NCI-H774 (cell line): ENCODE measurements at regions not wholly inside any gene's neighbourhood (a gene's known extent, or its start where the extent isn't known, plus 50 kb on each side); places are given as distances from the start of the nearest gene placed in this dataset.

Experiments
- DNase-seq: peaks from one replicate; lab custom pipeline; 2025; lab: John Stamatoyannopoulos, UW

DNA sequence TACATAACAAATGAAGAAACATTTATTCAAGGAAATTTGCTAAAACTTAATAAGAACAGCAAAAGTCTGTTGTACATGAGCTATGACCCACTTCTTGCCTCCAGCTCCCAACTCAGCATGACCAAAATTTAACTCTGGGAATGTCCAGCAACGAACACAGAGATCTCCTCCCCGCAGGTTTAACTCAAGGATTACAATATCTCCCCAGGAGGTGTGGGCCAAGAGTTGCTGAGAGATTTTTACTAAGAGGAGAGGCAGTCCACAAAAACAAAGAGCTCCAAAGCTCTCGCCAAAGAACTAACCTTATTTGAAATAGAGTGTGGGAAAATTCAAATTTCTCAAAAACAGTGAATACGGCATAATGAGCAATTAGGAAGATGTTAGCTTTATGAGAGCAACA, 318.5 kb downstream of the GRB14 start:
- DNase-seq: no peak

DNA sequence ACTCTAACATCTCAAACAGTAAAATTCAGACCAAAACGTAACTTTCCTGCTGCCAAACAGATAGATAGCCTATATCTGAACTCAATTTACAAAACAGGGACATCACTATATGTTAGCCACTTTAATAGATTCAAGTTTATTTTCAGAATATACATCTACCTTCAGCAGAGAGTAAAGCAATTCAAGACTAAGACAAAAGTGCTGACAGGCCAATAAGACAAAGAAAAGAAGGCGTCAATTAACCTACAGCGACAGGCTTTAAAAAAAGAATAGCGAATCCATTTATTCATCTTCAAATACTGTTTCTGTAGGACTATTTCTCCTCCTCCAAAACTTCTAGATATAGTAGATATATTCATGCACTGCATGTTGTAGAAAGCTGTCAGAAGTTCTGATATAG, 333.0 kb downstream of the GRB14 start:
- DNase-seq: no peak

DNA sequence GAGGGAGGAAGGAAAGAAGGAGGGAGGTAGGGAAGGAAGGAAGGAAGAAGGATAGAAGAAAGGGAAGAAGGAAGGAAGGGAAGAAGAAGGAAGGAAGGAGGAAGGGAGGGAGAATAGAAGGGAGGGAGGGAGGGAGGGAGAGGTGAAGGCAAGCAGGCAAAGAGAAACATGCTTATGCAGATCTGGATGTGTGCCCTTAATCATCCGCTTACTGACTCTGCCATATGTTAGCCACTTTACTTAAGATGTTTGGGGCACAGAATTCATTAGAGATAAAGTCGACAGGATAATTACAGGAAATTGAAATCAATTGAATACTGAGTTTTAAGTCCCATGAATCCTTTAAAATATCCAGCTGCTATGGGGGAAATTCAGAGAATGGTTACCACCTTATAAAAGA, 334.2 kb downstream of the GRB14 start:
- DNase-seq: no peak

DNA sequence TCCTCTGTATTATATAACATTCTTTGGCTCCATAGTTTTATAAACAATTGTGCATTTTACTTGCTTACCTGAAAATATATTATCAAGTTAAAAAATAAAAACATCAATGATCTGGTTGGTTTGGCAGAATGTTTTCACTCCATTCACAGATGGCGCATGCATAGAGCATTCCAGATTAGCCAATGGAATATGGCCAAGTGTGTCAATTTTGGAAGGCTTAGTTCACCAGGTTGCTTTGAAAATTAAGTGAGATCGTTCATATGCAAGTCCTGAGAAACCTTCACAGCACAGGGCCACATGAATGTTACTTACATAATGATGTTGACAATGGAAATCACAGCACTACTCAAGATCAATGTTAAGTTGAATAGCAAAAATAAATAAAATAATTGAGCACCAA, 335.7 kb downstream of the GRB14 start:
- no peak for DNase-seq

DNA sequence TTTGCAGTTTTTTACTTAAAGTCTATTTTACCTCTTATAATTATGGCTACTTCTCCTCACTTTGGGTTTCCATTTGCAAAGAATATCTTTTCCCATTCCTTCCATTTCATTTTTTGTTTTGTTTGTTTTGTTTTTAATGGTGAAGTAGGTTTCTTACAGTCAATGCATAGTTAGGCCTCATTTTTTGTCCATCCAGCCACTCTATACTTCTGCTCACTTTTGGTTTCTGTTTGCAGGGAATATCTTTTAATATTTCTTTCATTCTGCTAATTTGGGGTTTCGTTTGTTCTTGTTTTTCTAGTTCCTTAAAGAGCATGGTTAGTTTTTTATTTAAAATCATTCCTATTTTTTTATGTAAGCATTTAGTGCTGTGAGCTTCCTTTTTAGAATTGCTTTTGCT, 339.4 kb downstream of the GRB14 start:
- DNase-seq: no peak

DNA sequence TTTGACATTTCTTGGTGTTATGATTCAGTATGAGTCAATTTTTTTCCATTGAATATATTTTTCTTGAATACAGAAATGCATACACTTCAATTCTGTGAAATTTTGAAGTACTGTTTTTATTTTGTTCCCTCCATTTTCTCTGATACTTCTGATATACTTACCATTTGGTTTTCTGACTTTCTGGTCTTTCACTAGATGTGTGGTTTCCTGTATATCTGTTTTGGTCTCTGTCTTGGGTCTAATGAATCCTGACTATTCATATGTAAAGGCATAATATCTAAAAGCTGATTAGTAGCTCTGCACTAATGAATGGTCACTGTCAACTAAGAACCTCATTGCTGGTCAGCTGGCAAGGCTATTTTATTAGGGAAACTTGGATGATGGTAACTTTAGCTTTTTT, 345.6 kb downstream of the GRB14 start:
- DNase-seq: no peak

DNA sequence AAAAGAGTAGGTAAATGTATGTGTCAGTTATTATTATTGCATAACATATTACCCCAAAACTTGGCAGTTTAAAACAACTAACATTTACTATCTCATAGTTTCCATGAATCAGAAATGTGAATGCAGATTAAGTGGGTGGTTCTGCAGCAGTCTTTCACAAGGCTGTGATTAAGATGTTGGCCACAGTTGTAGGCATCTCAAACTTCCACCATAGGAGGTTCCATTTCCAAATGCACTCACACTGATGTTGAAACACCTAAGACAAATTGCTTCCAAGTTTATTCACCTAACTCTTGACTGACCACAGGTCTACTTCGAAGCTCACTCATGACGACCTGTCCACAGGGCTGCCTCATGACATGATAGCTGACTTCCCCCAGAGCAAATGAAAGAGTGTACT, 360.8 kb downstream of the GRB14 start:
- DNase-seq: no peak

DNA sequence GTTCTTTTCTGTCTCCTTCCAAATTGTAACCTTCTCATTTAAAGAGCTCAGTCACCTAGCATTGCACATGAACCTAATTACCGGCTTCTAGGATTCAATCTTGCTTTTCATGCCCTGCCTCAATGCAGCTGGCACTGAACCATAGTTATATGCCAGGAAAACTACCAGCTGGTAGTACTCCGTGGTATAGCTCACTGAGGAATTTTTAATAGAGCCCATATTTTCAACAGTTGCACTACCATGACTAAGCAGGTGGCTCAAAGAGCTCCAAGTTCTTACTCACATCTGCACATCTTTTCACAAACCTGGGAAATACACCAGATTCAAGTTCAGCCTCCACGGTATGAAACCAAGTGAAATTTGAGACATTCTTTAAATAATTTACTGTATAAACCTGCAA, 363.5 kb downstream of the GRB14 start:
- no peak for DNase-seq

DNA sequence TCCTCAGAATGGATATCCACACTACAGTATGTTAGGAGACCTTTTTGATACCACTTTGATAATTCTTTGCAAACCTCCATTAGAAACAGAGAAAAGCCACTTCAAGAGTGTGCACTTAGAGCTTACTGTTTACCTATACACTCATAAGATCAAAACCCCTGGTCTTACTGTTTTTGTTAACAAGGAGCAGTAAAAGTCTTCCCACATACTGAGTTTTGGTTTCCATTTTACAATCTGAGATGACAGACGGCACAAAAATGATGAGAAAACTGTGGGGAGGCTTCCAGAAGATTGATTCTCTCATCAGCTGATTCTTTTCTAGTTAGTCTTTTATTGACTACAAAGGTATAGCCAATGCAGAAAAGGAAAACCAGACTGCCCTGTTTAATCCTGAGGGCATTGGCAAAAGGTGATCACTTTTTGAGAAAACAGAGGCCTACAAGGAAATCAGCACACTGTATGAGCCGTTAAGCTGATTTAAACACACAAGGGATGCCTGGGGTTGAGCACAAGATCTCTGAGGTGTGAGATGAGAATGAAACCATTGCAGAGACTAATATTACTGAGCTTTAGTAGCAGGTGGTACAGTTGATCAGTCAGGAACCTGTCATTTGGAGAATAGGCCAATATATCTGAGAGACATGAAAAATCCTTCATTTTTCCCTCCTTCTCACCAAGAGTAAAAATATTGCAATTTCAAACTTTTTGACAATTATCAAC, 368.6 kb downstream of the GRB14 start:
- DNase-seq: no peak

DNA sequence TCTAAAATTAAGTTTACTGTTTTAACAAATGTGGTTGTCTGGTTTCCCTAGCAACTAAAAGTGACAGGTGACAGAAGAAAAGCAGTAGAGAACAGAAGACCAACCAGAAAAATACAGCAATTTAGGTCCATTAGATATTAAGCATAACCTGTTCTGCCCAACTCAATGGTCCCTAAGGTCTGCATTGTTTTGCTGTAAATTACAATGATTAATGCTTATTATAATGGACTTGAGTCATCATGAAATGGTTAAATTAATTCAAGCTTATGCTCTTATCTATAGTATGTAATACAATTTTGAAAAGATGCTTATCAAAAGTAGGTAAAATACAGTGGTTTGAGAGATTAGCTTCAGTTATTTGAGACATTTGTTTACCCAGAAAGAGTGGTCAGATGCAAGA, 378.0 kb downstream of the GRB14 start:
- no peak for DNase-seq

DNA sequence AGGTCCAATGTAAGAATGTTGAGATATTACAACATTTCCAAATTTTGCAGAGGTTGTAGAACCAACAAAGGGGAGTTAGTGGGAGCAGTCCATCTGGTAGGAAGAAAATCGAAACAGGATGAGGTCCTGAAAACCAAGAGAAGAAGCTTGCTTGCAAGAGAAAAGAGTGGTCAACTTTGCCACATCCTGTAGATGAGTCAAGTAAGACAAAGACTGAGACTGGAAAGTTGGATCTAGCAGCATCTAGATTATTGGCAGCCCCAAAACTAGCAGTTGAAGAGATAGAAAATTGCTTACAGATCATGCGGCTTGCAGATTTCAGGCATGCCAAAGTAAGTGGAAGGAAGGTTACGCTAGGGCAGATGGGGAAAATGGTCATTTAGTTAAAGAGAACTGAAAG, 378.9 kb downstream of the GRB14 start:
- DNase-seq: no peak

DNA sequence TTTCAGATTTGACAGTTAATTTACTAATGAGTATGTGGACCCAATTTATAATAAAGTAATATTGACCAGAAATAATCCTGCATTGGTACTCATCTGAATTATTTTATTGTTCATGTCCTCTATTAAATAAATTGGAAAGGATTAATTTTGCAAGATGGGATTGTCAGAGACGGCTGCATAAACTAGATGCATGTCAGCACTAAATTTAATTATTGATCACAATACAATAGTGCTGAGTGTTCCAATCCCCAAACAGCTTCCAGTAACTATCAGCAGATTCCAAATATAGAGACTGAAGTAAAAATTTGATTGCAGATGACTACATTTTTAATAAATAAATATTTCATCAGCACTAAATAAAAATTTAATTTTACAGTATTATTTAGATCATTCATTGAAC, 387.2 kb downstream of the GRB14 start:
- DNase-seq: no peak

DNA sequence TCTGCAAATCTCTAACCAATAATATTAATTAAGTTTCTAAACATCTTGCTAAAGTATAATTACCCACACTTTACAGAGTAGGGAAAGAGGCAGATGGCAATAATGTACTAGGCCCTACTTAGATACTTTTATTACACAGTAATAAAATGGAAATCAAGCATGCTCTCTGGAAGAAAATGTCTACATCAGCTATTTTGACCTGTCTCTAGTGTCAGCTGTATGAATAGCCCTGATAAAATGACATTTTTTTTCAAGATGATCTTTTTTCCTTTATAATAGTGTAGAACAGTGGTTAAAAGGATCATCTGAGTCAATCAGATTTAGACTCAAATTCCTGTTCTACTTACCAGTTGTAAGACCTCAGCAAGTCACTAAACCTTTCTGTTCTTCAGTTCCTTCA, 397.3 kb downstream of the GRB14 start:
- no peak for DNase-seq

DNA sequence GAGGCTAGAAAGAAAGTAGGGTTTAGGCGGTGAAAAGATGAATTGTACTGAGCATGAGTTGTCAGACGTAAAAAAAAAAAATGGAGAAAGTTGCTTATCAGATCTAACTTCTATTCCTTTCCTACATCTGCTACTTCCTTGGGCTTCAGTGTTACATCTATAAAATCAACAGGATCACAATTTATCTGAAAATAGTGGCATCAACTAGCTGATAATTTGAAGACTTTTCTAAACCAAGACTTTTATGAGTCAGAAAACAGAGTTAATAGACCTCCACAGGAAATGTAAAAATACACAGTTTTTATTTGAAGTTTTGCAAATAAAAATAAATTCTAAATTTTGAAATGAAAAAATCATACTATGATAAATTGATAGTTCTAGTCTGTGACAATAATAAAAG, 399.8 kb downstream of the GRB14 start:
- no peak for DNase-seq

DNA sequence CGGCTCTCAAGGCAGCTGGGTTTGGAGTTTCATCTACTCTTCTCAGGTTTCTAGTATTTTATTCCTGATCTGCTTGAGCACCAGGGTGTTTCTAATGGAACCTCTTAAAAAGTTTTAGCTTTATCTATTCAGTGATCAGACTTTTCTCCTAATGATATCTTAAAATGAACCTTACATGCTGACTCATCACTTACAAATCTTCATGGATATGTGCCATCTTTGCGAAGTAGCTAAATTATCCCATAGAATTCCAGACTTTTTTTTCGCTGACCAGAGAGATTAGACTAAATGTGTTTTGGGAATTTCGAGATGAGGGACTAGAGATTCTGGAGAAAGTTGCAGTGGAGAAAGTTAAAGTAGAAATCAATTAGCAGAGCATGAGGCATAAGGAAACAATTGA, 401.0 kb downstream of the GRB14 start:
- no peak for DNase-seq

DNA sequence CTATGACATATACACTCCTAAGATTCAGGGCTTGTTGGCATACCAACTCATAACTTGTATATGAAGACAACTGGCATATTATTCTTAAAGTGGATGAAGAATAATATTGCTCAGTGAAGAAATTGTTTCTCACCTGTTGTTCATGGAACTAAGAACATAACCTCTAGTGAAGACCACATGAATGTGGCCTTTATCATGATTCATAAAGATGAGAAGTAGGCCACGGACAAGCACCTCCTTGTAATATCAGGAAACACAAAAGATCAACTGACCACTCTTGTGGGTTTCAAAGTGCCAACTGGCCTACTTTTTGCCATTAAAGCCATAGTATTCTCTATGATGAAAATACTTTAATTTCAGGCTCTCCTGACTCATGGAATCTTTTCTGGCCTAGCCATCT, 407.4 kb downstream of the GRB14 start:
- DNase-seq: no peak

DNA sequence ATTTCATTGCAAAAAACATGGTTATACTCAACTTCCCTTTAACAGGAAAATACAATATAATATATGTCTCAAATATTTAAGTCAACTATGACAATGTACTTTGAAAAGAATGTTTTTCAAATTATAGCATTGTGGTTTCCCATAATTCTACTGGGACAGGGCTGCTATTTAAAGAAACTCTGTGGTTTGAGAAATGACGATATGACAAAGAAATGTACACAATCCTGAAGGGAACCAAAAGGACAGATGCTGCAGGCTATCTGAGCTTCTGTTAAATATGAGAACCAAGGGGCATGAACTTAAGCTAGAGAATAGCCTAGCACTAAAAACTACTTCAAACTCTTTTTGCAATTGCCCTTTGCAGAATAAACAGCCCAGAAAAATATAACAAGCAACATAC, 415.9 kb downstream of the GRB14 start:
- DNase-seq: no peak

DNA sequence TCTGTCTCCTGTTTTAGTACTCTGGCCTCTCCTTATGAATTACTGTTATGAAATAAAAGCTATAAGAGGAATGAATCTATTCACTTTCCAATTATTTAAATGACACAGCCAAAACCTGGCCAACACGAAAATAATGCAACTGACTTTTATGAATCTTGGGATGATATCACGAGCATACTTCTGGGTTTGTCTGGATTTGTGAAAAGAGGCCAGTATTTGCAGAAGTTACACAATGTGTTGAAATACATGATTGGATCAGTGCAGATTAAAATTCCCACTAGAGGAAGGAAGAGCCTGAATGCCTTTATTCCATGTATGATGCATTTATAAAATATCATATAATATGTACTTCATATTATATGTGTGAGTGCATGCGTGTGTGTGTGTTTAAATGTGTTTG, 418.2 kb downstream of the GRB14 start:
- no peak for DNase-seq

DNA sequence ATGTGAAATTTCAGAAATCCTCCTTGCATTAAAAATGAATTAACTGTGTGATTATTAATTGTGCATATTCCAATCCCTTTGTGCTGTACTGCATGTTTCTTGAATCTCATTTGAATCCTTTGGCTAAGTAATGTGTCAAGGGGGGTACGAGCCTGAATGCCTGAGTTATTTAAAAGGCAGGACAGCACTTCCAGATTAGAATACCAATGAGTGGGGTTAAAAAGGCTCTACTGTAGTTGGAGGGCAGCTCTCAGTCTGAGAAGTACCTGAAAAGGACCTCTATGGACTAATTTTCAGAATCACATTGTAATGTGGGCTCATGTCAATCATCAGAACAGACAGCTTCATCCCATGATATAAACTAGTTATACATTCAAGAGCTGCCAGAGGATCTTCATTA, 423.0 kb downstream of the GRB14 start:
- DNase-seq: no peak

DNA sequence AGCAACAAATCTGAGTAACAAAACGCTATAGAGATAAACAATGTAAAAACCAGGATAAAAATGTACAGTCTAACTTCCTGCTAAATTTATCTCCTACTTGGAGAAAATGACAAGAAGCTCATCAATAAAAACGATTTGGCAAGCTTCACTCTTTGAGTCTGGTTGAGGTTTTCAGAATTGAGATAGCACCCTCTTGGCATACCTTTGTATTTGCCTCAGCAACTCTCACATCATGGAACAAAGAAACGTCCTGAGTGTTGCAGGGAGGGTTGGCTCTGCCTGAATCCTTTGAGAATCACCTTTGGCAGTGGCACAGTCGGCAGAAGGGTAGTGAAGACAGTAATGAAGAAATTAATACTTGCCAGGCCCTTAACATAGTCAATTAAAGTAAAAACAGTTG, 430.6 kb downstream of the GRB14 start:
- no peak for DNase-seq

DNA sequence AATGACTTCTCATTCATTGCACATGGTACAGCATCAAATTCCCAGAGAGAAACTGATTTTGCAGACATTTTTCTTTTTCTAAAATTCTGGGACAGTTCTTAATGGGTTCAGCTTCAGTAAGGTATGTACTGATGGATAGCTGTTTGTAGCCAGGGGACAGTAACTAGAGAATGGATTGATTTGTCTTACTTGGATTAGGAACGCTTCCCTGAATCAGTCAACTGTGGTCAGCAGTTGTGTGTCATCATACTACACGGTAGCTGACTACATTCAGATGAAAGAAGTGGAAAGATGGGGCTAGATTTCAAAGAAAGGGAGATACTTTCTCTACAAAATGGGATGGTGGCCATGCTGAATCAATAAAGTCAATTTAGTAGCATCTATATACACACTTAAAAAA, 431.4 kb downstream of the GRB14 start:
- no peak for DNase-seq

DNA sequence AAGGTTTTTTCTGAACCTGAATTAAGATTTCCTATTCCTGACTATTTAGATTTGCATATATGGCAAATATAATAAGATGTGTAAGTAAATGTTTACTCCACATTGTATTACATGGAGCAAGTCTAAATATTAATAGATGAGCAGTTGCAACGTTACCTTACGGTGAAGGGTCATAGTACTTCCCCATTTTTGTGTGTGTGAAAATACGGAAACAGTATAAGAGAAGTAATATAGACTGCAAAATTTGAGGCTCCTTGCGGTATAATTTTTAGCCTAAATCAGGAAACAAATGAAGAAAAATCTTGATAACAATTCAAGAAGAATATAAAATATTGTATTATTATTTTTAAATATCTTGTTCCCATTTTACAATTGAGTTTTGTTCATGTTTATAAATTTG, 434.2 kb downstream of the GRB14 start:
- DNase-seq: no peak

DNA sequence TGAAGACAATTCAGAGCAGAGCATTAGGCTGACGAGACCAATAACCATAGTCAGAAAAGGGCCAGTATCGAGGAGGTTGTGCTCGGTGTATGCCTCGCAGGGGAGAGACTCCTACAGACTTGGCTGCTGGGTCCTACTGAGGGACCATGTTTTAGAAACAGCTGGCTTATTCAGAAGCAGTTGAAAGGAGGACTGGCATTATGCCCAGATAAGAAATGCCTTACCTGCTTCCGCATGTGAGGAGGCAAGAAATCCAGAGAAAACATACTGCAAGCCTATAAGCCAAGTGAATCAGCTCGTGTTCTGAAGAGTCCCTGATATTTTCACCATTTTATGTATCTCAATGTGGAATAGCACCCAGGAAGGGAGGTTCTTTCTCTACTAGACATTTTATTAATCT, 434.7 kb downstream of the GRB14 start:
- DNase-seq: no peak

DNA sequence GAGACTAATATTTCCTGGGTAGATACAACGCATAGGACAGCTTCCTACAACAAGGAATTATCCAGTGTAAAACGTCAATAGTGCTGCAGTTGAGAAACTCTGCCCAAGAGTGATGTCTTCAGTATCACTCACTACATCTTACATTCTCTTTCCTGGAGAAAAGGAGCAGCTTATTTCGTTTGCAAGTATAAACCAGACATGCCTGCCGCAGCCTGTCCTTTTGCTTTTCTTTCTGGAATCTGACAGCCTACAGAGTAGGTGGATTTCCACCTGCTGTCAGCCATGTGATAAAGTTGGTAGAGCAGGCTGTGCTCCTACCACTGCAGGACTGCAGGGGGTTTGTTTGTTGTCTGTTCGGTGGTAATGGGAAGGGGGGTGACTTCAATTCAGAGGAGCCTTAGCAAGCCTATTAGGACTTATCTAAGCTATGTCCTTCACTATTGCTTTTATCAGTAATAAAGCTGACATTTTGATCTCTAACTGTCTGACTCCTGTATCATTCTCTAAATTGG, 439.1 kb downstream of the GRB14 start:
- DNase-seq: no peak
